Transverse colon (tissue), 4 donors: ENCODE measurements at regions not wholly inside any gene's neighbourhood (a gene's known extent, or its start where the extent isn't known, plus 50 kb on each side); places are given as distances from the start of the nearest gene placed in this dataset.

ENCODE experiments used
- EP300 ChIP-seq: sonication (generic); formaldehyde crosslinking; IDR thresholded peaks from one replicate; pipeline ENCODE4 v1.6.1; 2017; ENCODE audit warnings: antibody characterized with exemption, low read depth
- POLR2AphosphoS5 ChIP-seq, 3 donors: sonication (generic); formaldehyde crosslinking; IDR thresholded peaks; one replicate each; pipeline ENCODE4 v1.6.1; 2016; ENCODE audit warnings: antibody characterized with exemption in 3 of 3
- TF ChIP-seq, protein P1 (sequence below), 5 experiments: fragments of 200-600 bp in 3 of 5; fragments of 450-650 bp in 2 of 5; sonication (generic) in 3 of 5; IDR thresholded peaks; 1 replicate in 2 of 5; 2 replicates in 3 of 5; pipeline ENCODE4 v1.5.1; 2016 to 2017; ENCODE audit warnings: antibody characterized with exemption in 5 of 5, inconsistent platforms in 3 of 5, mild to moderate bottlenecking in 2 of 5, moderate library complexity in 1 of 5

DNA sequence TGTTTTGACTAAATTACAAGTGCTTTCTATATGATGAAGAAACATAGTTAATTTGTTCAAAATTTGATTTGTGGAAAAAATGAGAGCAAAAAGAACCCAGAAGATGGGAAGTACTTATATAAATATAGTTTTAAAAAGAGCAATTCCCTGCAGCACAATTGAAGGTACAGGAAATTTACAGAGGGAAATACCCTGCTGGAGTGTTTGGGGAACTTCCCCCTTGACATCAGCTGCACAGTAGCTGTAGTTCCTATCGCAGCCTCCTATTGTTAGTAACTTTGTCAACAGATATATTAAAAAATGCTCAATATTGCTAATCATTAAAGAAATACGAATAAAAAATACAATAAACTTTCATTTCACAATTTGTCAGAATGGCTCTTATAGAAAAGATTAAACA is 1118.8 kb upstream of the ZEB2 start:
- TF ChIP-seq POLR2AphosphoS5 (IDR thresholded peaks at IDR 0.05) (no peak), EP300 (no peak)
- TF ChIP-seq, protein P1, sequence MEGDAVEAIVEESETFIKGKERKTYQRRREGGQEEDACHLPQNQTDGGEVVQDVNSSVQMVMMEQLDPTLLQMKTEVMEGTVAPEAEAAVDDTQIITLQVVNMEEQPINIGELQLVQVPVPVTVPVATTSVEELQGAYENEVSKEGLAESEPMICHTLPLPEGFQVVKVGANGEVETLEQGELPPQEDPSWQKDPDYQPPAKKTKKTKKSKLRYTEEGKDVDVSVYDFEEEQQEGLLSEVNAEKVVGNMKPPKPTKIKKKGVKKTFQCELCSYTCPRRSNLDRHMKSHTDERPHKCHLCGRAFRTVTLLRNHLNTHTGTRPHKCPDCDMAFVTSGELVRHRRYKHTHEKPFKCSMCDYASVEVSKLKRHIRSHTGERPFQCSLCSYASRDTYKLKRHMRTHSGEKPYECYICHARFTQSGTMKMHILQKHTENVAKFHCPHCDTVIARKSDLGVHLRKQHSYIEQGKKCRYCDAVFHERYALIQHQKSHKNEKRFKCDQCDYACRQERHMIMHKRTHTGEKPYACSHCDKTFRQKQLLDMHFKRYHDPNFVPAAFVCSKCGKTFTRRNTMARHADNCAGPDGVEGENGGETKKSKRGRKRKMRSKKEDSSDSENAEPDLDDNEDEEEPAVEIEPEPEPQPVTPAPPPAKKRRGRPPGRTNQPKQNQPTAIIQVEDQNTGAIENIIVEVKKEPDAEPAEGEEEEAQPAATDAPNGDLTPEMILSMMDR (IDR thresholded peaks at IDR 0.05): peak in 1 of 5 experiments; percentile 8
